Endothelial cell of umbilical vein (primary cell): ENCODE measurements at regions not wholly inside any gene's neighbourhood (a gene's known extent, or its start where the extent isn't known, plus 50 kb on each side); places are given as distances from the start of the nearest gene placed in this dataset.

Source experiments
- BruUV-seq: library from RNA; stranded (reverse); fragments of 400-500 nt; replicated peaks from 2 replicates; lab custom pipeline; 2021; lab: Mats Ljungman, UMichigan
- CTCF ChIA-PET: fragments of 300-600, 350-600 bp; sonication (Branson Sonifier 250); formaldehyde crosslinking; loops from one replicate; lab custom pipeline; 2021; ENCODE audit warnings: antibody characterized with exemption, inconsistent platforms; lab: Charles Lee
- POLR2A ChIA-PET: fragments of 300-600, 350-600 bp; sonication (Branson Sonifier 250); formaldehyde crosslinking; loops from one replicate; lab custom pipeline; 2021; ENCODE audit warnings: antibody characterized with exemption, inconsistent platforms; lab: Charles Lee
- DNase-seq: peaks from one replicate; pipeline ENCODE4 v3.0.0-alpha.2; 2011; ENCODE audit warnings: low read depth, low spot score
- FAIRE-seq: peaks from 2 replicates; lab custom pipeline; 2011; peaks lifted over from hg19 to GRCh38; lab: Jason Lieb, UNC
- H2AFZ ChIP-seq: 2 replicates; pipeline ENCODE4 v1.6.0; 2012; ENCODE audit warnings: low read depth, low read length, control low read depth, inconsistent platforms
- H3K27ac ChIP-seq: 2 replicates; pipeline ENCODE4 v1.5.1; 2011; ENCODE audit warnings: low read depth, mild to moderate bottlenecking, control low read depth, low read length, moderate library complexity; ENCODE audit not compliant: insufficient read depth
- H3K27me3 ChIP-seq, 2 experiments: 2 replicates each; pipeline versions ENCODE4 v1.6.0 to v1.6.1; 2011; ENCODE audit warnings: low read length in 2 of 2, mixed read lengths in 1 of 2; ENCODE audit not compliant: control insufficient read depth in 2 of 2, insufficient read depth in 2 of 2
- H3K36me3 ChIP-seq, 2 experiments: 2 replicates in 1 of 2; 3 replicates in 1 of 2; pipeline ENCODE4 v1.5.1; 2011; ENCODE audit warnings: low read length in 2 of 2, mild to moderate bottlenecking in 1 of 2, moderate library complexity in 1 of 2; ENCODE audit not compliant: control insufficient read depth in 2 of 2, insufficient read depth in 2 of 2; ENCODE audit errors: extremely low read depth in 1 of 2
- H3K4me1 ChIP-seq: 3 replicates; pipeline ENCODE4 v1.5.1; 2011; ENCODE audit warnings: mild to moderate bottlenecking, low read length; ENCODE audit not compliant: control insufficient read depth, insufficient read depth; ENCODE audit errors: extremely low read depth
- H3K4me2 ChIP-seq: 2 replicates; pipeline ENCODE4 v1.6.1; 2011; ENCODE audit warnings: low read length, control low read depth, mixed read lengths; ENCODE audit not compliant: insufficient read depth
- H3K4me3 ChIP-seq, 3 experiments: fragments of 200-600 bp in 1 of 3; sonication (generic), shearing (Covaris generic) in 1 of 3; replicated peaks in 1 of 3; 2 replicates each; pipeline ENCODE4 v1.5.1; 2011 to 2016; ENCODE audit warnings: control low read depth in 3 of 3, low read length in 3 of 3, mild to moderate bottlenecking in 2 of 3, inconsistent platforms in 1 of 3, low read depth in 1 of 3, moderate library complexity in 1 of 3; ENCODE audit not compliant: insufficient read depth in 1 of 3
- H3K79me2 ChIP-seq: 2 replicates; pipeline ENCODE4 v1.6.0; 2012; ENCODE audit warnings: low read length, inconsistent platforms; ENCODE audit not compliant: control insufficient read depth, insufficient read depth
- H3K9ac ChIP-seq: replicated peaks from 2 replicates; pipeline ENCODE3; 2011; ENCODE audit warnings: low read length, control low read depth; ENCODE audit not compliant: insufficient read depth; ENCODE audit errors: extremely low read depth
- H3K9me1 ChIP-seq: replicated peaks from 3 replicates; pipeline ENCODE4 v1.6.0; 2011; ENCODE audit warnings: mild to moderate bottlenecking, low read length; ENCODE audit not compliant: control insufficient read depth, insufficient read depth; ENCODE audit errors: extremely low read depth
- H3K9me3 ChIP-seq: replicated peaks from 2 replicates; pipeline ENCODE4 v1.5.1; 2012; ENCODE audit warnings: low read length, inconsistent platforms; ENCODE audit not compliant: control insufficient read depth, insufficient read depth
- H4K20me1 ChIP-seq: replicated peaks from 2 replicates; pipeline ENCODE3; 2011; ENCODE audit warnings: mild to moderate bottlenecking, low read length; ENCODE audit not compliant: control insufficient read depth, insufficient read depth; ENCODE audit errors: extremely low read depth
- EZH2 ChIP-seq: IDR thresholded peaks from 2 replicates; pipeline ENCODE4 v1.6.1; 2012; ENCODE audit warnings: borderline replicate concordance, low read depth, mild to moderate bottlenecking, moderate library complexity, low read length, inconsistent platforms; ENCODE audit not compliant: severe bottlenecking
- FOS ChIP-seq: IDR thresholded peaks from 2 replicates; pipeline ENCODE4 v1.6.1; 2011; ENCODE audit warnings: mild to moderate bottlenecking, low read length, moderate library complexity, borderline replicate concordance; ENCODE audit not compliant: insufficient read depth
- GATA2 ChIP-seq: IDR thresholded peaks from 2 replicates; pipeline ENCODE4 v1.7.0; 2011; ENCODE audit warnings: low read depth, mild to moderate bottlenecking, moderate library complexity, mixed read lengths, low read length; ENCODE audit not compliant: insufficient read length, insufficient read depth
- JUN ChIP-seq: IDR thresholded peaks from 2 replicates; pipeline ENCODE4 v1.6.1; 2011; ENCODE audit warnings: borderline replicate concordance, low read depth; ENCODE audit not compliant: insufficient read length, insufficient read depth
- MYC ChIP-seq: IDR thresholded peaks from one replicate; pipeline ENCODE4 v1.6.1; 2011; ENCODE audit warnings: mild to moderate bottlenecking, low read depth, low read length
- POLR2A ChIP-seq: IDR thresholded peaks from 2 replicates; pipeline ENCODE4 v1.6.1; 2012; ENCODE audit warnings: low read depth, mild to moderate bottlenecking, control low read depth, low read length
- POLR2AphosphoS5 ChIP-seq: IDR thresholded peaks from 2 replicates; pipeline ENCODE4 v1.6.1; 2012; ENCODE audit warnings: low read depth, mild to moderate bottlenecking, control low read depth, low read length, moderate library complexity; ENCODE audit not compliant: insufficient read depth
- dilution Hi-C: fragments of 300-500 bp; cut with MboI; formaldehyde crosslinking; loops from one replicate; pipeline ENCODE4 v1.15.0; 2019; ENCODE audit warnings: low sequenced_read_pairs; ENCODE audit not compliant: extremely low pct_ligation_motif_present
- intact Hi-C: fragments of 100-400 bp; cut with micrococcal nuclease; formaldehyde crosslinking; loops from one replicate; pipeline ENCODE4 v1.10.0; 2022
- TF ChIP-seq, protein P1 (sequence below), 2 donors: IDR thresholded peaks; 1 replicate in 1 of 2; 2 replicates in 1 of 2; pipeline ENCODE4 v1.5.1; 2011; ENCODE audit warnings: low read length in 2 of 2, mild to moderate bottlenecking in 2 of 2, moderate library complexity in 2 of 2, control low read depth in 1 of 2, inconsistent platforms in 1 of 2, low read depth in 1 of 2; ENCODE audit not compliant: insufficient read depth in 1 of 2; ENCODE audit errors: extremely low read depth in 1 of 2
- TF ChIP-seq, protein P2 (sequence below): IDR thresholded peaks from 2 replicates; pipeline ENCODE4 v1.6.1; 2011; ENCODE audit not compliant: insufficient read depth, insufficient read length

DNA sequence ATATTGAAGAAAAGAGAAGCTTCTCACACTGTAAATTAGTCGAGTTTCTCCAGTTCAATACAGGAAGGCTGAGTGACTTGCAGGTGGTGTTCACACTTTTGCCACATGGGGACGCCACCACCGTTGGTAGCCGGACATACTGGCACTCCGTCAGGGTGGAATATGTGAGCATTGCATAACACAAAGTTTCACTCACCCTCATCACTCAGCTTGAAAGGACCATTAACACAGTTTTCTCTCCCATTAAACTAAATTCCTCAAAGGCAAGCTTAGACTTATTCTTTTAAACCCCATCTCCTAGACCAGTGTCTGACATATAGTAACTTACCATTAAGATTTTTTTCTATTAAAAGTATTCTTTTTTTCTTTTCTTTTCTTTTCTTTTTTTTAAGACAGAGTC lies 105.3 kb upstream of the SERBP1 start:
- H3K79me2 ChIP-seq, result no peaks in the 10 kb centered on the region
- intact Hi-C loops (loop anchor here (1.0 to 10.0 kb wide), 6 partner anchors 26 to 809 kb away; no protein-coding TSS in a partner anchor), dilution Hi-C loops (loop anchor here (25.0 kb wide), 1 partner anchor 227 kb away; no protein-coding TSS in a partner anchor)
- peak; percentile 92 for DNase-seq
- no peak for TF ChIP-seq POLR2A
- TF ChIP-seq, protein P1, sequence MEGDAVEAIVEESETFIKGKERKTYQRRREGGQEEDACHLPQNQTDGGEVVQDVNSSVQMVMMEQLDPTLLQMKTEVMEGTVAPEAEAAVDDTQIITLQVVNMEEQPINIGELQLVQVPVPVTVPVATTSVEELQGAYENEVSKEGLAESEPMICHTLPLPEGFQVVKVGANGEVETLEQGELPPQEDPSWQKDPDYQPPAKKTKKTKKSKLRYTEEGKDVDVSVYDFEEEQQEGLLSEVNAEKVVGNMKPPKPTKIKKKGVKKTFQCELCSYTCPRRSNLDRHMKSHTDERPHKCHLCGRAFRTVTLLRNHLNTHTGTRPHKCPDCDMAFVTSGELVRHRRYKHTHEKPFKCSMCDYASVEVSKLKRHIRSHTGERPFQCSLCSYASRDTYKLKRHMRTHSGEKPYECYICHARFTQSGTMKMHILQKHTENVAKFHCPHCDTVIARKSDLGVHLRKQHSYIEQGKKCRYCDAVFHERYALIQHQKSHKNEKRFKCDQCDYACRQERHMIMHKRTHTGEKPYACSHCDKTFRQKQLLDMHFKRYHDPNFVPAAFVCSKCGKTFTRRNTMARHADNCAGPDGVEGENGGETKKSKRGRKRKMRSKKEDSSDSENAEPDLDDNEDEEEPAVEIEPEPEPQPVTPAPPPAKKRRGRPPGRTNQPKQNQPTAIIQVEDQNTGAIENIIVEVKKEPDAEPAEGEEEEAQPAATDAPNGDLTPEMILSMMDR (IDR thresholded peaks at IDR 0.05; ENCODE audit: extremely low read depth in 1 of 2, insufficient read depth in 1 of 2, low read depth in 1 of 2, low read length in 2 of 2), result peak; percentile 93 to 94
- peaks cover 10% of the 10 kb centered on the region for H3K4me1 ChIP-seq
- H3K4me2 ChIP-seq, result no peak overlapping the region
- no peaks in the 10 kb centered on the region for H3K9me3 ChIP-seq
- H2AFZ ChIP-seq, result no peak overlapping the region
- no peaks in the 10 kb centered on the region for H3K27me3 ChIP-seq
- H3K27ac ChIP-seq, result no peak overlapping the region
- ChIA-PET CTCF (interaction anchor here (0.6 to 9.9 kb wide), 41 partner anchors 9 to 577 kb away, joined by 3 to 392 read pairs (median 5); partner anchors contain the start of gene GADD45A), POLR2A (interaction anchor here (1.2 kb wide), 1 partner anchor 151 kb away, joined by 4 read pairs; no protein-coding TSS in a partner anchor)
- no peak overlapping the region for H3K4me3 ChIP-seq
- H3K36me3 ChIP-seq, result no peaks in the 10 kb centered on the region
- peak; percentile 93 for FAIRE-seq
- H3K9me1 ChIP-seq, result no peaks in the 10 kb centered on the region
- no peak overlapping the region for H3K9ac ChIP-seq
- no peaks in the 10 kb centered on the region for H4K20me1 ChIP-seq
- BruUV-seq, result no TSS peak

DNA sequence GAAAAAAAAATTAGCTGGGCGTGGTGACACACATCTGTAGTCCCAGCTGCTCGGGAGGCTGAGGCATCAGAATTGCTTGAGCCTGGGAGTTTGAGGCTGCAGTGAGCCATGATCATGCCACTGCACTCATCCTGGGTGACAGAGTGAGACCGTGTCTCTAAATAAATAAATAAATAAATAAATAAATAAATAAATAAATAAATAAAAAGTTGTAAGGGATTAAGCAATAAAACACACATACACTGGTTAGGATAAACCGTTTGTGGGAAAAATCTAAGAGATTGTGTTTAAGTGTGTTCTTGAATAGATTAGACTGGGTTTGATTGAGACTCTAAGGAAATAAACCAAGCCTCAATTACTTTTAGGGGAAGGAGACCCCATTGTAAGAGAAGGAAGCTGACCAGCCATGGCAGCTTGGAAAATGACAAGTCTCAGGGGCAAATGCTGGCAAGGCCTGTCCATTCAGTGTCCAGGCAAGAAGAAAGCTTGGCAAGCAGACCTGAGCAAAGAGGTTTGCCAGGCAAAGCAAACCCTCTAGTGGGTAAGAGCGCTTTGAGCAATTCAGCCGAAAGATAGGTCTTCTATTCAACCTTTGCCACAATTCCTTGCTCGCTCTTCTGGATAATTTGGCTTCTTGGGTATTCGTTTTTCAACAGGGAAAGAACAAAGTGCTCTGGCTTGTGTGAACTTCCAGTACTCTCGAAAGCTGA lies 106.9 kb upstream of the SERBP1 start:
- no peaks in the 10 kb centered on the region for H3K9me1 ChIP-seq
- FAIRE-seq (no peak), DNase-seq (no peak)
- H3K36me3 ChIP-seq, result no peaks in the 10 kb centered on the region
- no peak for TF ChIP-seq MYC
- TF ChIP-seq, protein P2, sequence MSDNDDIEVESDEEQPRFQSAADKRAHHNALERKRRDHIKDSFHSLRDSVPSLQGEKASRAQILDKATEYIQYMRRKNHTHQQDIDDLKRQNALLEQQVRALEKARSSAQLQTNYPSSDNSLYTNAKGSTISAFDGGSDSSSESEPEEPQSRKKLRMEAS, result no peak
- TF ChIP-seq, protein P1 (IDR thresholded peaks at IDR 0.05; ENCODE audit: extremely low read depth in 1 of 2, insufficient read depth in 1 of 2, low read depth in 1 of 2, low read length in 2 of 2), result no peak
- no peak for TF ChIP-seq POLR2AphosphoS5
- TF ChIP-seq GATA2, result no peak
- TF ChIP-seq POLR2A, result no peak
- TF ChIP-seq FOS, result no peak
- TF ChIP-seq EZH2, result no peak
- no peak for TF ChIP-seq JUN
- no TSS peak for BruUV-seq
- no peak overlapping the region for H3K9ac ChIP-seq
- no peaks in the 10 kb centered on the region for H4K20me1 ChIP-seq
- dilution Hi-C loops (loop anchor here (25.0 kb wide), 1 partner anchor 225 kb away; no protein-coding TSS in a partner anchor), intact Hi-C loops (loop anchor here (10.0 kb wide), 1 partner anchor 808 kb away; no protein-coding TSS in a partner anchor)
- no peak overlapping the region for H2AFZ ChIP-seq
- H3K4me2 ChIP-seq, result no peak overlapping the region
- POLR2A ChIA-PET, result no interaction called here
- H3K27me3 ChIP-seq, result no peaks in the 10 kb centered on the region
- CTCF ChIA-PET, result interaction anchor here (0.7 to 9.9 kb wide), 13 partner anchors 8 to 313 kb away, joined by 3 to 392 read pairs (median 4); partner anchors contain the start of gene GADD45A
- H3K9me3 ChIP-seq, result no peaks in the 10 kb centered on the region
- H3K27ac ChIP-seq, result no peak overlapping the region
- H3K4me1 ChIP-seq, result peaks cover 10% of the 10 kb centered on the region
- no peak overlapping the region for H3K4me3 ChIP-seq
- no peaks in the 10 kb centered on the region for H3K79me2 ChIP-seq
